ENCODE measurements at regions not wholly inside any gene's neighbourhood (a gene's known extent, or its start where the extent isn't known, plus 50 kb on each side); places are given as distances from the start of the nearest gene placed in this dataset.

DNA sequence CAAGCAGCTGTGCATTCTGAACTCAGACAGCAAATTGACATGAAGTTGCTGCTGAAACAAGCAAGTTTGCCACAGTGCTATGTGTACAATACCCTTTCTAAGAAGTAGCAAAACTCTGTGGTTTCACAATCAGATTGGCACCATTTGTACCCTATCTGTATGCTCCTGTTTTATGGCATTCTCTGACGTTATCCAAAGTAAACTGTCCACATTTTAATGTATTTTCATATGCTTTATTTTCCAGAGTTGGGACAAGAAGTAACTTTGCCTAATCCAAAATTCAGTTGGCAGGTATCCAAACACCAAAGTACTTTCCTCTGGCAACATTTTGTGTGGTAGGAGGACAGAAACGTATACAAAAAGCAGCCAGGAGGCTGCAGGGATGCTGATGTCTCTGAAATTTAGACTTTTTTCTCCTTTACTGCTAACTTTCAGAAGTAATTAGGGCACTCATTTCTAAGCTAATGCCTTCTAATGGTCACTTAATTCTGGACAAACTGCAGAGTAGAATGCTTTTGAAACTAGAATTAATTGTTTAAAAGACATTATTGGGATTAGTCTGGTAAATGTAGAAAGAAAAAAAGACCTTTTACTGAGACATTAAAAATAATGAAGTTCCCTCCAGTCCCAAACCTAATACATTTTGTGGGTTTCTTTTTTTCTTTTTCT is 414.7 kb upstream of the NRP1 start:
- TF ChIP-seq, protein P1, sequence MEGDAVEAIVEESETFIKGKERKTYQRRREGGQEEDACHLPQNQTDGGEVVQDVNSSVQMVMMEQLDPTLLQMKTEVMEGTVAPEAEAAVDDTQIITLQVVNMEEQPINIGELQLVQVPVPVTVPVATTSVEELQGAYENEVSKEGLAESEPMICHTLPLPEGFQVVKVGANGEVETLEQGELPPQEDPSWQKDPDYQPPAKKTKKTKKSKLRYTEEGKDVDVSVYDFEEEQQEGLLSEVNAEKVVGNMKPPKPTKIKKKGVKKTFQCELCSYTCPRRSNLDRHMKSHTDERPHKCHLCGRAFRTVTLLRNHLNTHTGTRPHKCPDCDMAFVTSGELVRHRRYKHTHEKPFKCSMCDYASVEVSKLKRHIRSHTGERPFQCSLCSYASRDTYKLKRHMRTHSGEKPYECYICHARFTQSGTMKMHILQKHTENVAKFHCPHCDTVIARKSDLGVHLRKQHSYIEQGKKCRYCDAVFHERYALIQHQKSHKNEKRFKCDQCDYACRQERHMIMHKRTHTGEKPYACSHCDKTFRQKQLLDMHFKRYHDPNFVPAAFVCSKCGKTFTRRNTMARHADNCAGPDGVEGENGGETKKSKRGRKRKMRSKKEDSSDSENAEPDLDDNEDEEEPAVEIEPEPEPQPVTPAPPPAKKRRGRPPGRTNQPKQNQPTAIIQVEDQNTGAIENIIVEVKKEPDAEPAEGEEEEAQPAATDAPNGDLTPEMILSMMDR (optimal IDR thresholded peaks at IDR 0.05 in 1 of 3, IDR thresholded peaks at IDR 0.05 in 1 of 3, conservative IDR thresholded peaks at IDR 0.05 in 1 of 3; ENCODE audit: extremely low read depth in 1 of 3, insufficient read depth in 2 of 3, low read length in 3 of 3) = no peak
- no peak for TF ChIP-seq EZH2 (IDR thresholded peaks at IDR 0.05; ENCODE audit: low read length)

Measured in keratinocyte (primary cell).